Astrocyte (in vitro differentiated cells and primary cell): ENCODE measurements at regions not wholly inside any gene's neighbourhood (a gene's known extent, or its start where the extent isn't known, plus 50 kb on each side); places are given as distances from the start of the nearest gene placed in this dataset.

Experiments
- DNase-seq: peaks from one replicate; pipeline ENCODE4 v3.0.0-alpha.2; 2010; ENCODE audit warnings: low read depth
- FAIRE-seq: peaks from 2 replicates; lab custom pipeline; 2011; peaks lifted over from hg19 to GRCh38; lab: Jason Lieb, UNC
- H2AFZ ChIP-seq: 2 replicates; pipeline ENCODE4 v1.6.0; 2012; ENCODE audit warnings: low read depth, low read length, inconsistent platforms
- H3K27ac ChIP-seq: 2 replicates; pipeline ENCODE4 v1.5.1; 2011; ENCODE audit warnings: low read depth, low read length, inconsistent platforms
- H3K27me3 ChIP-seq: 2 replicates; pipeline ENCODE4 v1.6.0; 2011; ENCODE audit warnings: low read length, inconsistent platforms; ENCODE audit not compliant: insufficient read depth
- H3K36me3 ChIP-seq: 2 replicates; pipeline ENCODE4 v1.5.1; 2011; ENCODE audit warnings: low read length, inconsistent platforms; ENCODE audit not compliant: insufficient read depth
- H3K4me1 ChIP-seq: 2 replicates; pipeline ENCODE4 v1.5.1; 2011; ENCODE audit warnings: low read length, inconsistent platforms; ENCODE audit not compliant: insufficient read depth
- H3K4me2 ChIP-seq: 2 replicates; pipeline ENCODE4 v1.6.0; 2012; ENCODE audit warnings: low read length, inconsistent platforms
- H3K4me3 ChIP-seq: 2 replicates; pipeline ENCODE4 v1.5.1; 2011; ENCODE audit warnings: low read depth, mild to moderate bottlenecking, low read length, inconsistent platforms; ENCODE audit not compliant: insufficient read depth
- H3K79me2 ChIP-seq: 2 replicates; pipeline ENCODE4 v1.6.0; 2012; ENCODE audit warnings: mild to moderate bottlenecking, low read length, inconsistent platforms; ENCODE audit not compliant: insufficient read depth
- H3K9ac ChIP-seq: 2 replicates; pipeline ENCODE4 v1.6.0; 2012; ENCODE audit warnings: mild to moderate bottlenecking, low read length, inconsistent platforms
- H3K9me3 ChIP-seq: 2 replicates; pipeline ENCODE4 v1.5.1; 2012; ENCODE audit warnings: low read depth, mild to moderate bottlenecking, low read length, inconsistent platforms; ENCODE audit not compliant: insufficient read depth
- H4K20me1 ChIP-seq: 2 replicates; pipeline ENCODE4 v1.6.0; 2012; ENCODE audit warnings: low read length, inconsistent platforms; ENCODE audit not compliant: insufficient read depth
- H3K27ac Mint-ChIP-seq: one replicate; pipeline ENCODE4 v1.8.0; 2021; ENCODE audit warnings: mild to moderate bottlenecking, mixed read lengths; ENCODE audit not compliant: unreplicated experiment
- H3K27me3 Mint-ChIP-seq: one replicate; pipeline ENCODE4 v1.8.0; 2021; ENCODE audit warnings: low read depth, mixed read lengths; ENCODE audit not compliant: unreplicated experiment
- H3K36me3 Mint-ChIP-seq: one replicate; pipeline ENCODE4 v1.8.0; 2021; ENCODE audit warnings: low read depth, mixed read lengths; ENCODE audit not compliant: unreplicated experiment
- H3K4me1 Mint-ChIP-seq: one replicate; pipeline ENCODE4 v1.8.0; 2021; ENCODE audit warnings: low read depth, mixed read lengths; ENCODE audit not compliant: unreplicated experiment
- H3K4me3 Mint-ChIP-seq: one replicate; pipeline ENCODE4 v1.8.0; 2021; ENCODE audit warnings: mild to moderate bottlenecking, moderate library complexity, mixed read lengths; ENCODE audit not compliant: unreplicated experiment
- H3K9me3 Mint-ChIP-seq: one replicate; pipeline ENCODE4 v1.8.0; 2021; ENCODE audit warnings: mild to moderate bottlenecking, mixed read lengths; ENCODE audit not compliant: unreplicated experiment
- EZH2 ChIP-seq: IDR thresholded peaks from 2 replicates; pipeline ENCODE4 v1.6.1; 2012; ENCODE audit warnings: mild to moderate bottlenecking, low read length, inconsistent platforms; ENCODE audit not compliant: insufficient read depth
- TF ChIP-seq, protein P1 (sequence below): IDR thresholded peaks from 2 replicates; pipeline ENCODE4 v1.5.1; 2011; ENCODE audit warnings: low read depth, mild to moderate bottlenecking, inconsistent platforms, low read length, moderate library complexity; ENCODE audit not compliant: insufficient read depth

DNA sequence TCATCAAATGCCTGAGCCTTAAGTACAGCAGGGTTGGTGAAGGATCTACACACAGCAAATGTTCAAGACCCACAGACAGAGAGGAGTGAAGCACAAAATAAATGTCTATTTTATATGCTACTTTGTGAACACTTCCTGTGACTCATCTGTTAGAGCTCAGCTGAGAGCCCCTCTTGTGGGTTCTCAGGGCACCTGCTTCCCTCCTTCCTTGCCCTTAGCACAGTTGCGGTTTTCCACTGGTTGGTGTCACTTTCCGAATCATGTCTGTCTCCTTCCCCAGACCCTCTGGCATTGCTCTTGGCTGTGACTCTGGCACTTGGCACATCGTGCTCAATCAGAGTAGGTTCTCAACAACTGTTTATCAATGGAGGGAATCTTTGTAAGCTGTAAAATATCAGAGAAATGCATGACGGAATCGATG lies 128.5 kb upstream of the STC2 start:
- Histone ChIP-seq H3K79me2 (no peaks in the 10 kb centered on the region), H3K27ac (peak overlapping the region; percentile 98), H3K36me3 (no peaks in the 10 kb centered on the region), H3K4me2 (peak overlapping the region; percentile 51), H3K4me3 (no peak overlapping the region), H3K27me3 (no peaks in the 10 kb centered on the region), H4K20me1 (no peaks in the 10 kb centered on the region), H3K9me3 (no peaks in the 10 kb centered on the region), H2AFZ (no peak overlapping the region), H3K4me1 (peaks cover 49% of the 10 kb centered on the region), H3K9ac (peak overlapping the region; percentile 68)
- TF ChIP-seq, protein P1, sequence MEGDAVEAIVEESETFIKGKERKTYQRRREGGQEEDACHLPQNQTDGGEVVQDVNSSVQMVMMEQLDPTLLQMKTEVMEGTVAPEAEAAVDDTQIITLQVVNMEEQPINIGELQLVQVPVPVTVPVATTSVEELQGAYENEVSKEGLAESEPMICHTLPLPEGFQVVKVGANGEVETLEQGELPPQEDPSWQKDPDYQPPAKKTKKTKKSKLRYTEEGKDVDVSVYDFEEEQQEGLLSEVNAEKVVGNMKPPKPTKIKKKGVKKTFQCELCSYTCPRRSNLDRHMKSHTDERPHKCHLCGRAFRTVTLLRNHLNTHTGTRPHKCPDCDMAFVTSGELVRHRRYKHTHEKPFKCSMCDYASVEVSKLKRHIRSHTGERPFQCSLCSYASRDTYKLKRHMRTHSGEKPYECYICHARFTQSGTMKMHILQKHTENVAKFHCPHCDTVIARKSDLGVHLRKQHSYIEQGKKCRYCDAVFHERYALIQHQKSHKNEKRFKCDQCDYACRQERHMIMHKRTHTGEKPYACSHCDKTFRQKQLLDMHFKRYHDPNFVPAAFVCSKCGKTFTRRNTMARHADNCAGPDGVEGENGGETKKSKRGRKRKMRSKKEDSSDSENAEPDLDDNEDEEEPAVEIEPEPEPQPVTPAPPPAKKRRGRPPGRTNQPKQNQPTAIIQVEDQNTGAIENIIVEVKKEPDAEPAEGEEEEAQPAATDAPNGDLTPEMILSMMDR: no peak
- TF ChIP-seq EZH2: no peak
- DNase-seq (peak; percentile 92), FAIRE-seq (peak; percentile 41)
- Mint-ChIP-seq H3K36me3 (no peaks in the 10 kb centered on the region), H3K27me3 (no peaks in the 10 kb centered on the region), H3K9me3 (peaks cover 2% of the 10 kb centered on the region), H3K4me1 (peaks cover 40% of the 10 kb centered on the region), H3K4me3 (no peak overlapping the region), H3K27ac (peak overlapping the region; percentile 100)

DNA sequence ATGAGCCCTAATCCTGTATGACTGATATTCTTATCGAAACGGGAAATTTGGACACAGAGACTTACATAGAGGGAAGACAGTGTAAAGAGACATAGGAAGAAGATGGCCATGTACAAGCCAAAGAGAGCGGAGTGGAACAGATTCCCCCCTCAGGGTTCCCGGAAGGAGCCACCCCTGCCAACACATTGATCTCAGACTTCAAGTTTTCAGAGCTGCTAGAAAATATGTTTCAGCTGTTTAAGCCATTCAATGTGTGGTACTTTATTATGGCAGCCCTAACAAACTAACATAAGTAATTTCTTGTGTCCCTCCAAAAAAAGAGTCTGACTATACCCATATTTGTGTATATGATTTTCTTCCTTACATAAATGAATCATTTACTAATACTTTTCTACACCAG lies 128.0 kb upstream of the STC2 start:
- peaks cover 2% of the 10 kb centered on the region for H3K9me3 Mint-ChIP-seq
- no peaks in the 10 kb centered on the region for H3K36me3 Mint-ChIP-seq
- H2AFZ ChIP-seq: no peak overlapping the region
- FAIRE-seq (no peak), DNase-seq (no peak)
- peak overlapping the region; percentile 68 for H3K9ac ChIP-seq
- H3K27ac ChIP-seq: peak overlapping the region; percentile 98
- peak overlapping the region; percentile 100 for H3K27ac Mint-ChIP-seq
- no peaks in the 10 kb centered on the region for H3K27me3 Mint-ChIP-seq
- H3K9me3 ChIP-seq: no peaks in the 10 kb centered on the region
- peaks cover 49% of the 10 kb centered on the region for H3K4me1 ChIP-seq
- H3K4me1 Mint-ChIP-seq: peaks cover 40% of the 10 kb centered on the region
- H3K27me3 ChIP-seq: no peaks in the 10 kb centered on the region
- H4K20me1 ChIP-seq: no peaks in the 10 kb centered on the region
- TF ChIP-seq, protein P1: no peak
- TF ChIP-seq EZH2: no peak
- H3K4me3 Mint-ChIP-seq: no peak overlapping the region
- H3K4me2 ChIP-seq: peak overlapping the region; percentile 51
- no peak overlapping the region for H3K4me3 ChIP-seq
- H3K36me3 ChIP-seq: no peaks in the 10 kb centered on the region
- H3K79me2 ChIP-seq: no peaks in the 10 kb centered on the region

DNA sequence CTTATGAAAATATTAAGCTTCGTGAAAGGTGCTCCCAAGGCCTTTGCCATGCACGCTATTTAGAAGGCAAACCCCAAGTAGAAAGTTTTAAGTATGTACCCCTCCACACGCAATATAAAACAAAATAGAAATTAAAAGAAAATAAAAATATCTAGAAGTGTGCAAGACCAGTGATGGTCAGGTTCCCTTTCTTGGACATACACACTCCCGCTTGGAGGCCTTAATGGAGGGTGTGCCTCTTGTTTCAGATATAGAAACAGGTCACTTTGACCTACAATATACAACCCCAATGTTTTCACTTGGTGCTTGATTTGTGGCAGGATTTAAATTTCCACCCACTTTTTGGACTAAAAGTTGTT lies 127.4 kb upstream of the STC2 start:
- Mint-ChIP-seq H3K36me3 (no peaks in the 10 kb centered on the region), H3K9me3 (peaks cover 2% of the 10 kb centered on the region), H3K4me3 (peak overlapping the region; percentile 4), H3K4me1 (peaks cover 40% of the 10 kb centered on the region), H3K27me3 (no peaks in the 10 kb centered on the region), H3K27ac (peak overlapping the region; percentile 100)
- no peaks in the 10 kb centered on the region for H3K36me3 ChIP-seq
- H3K4me2 ChIP-seq: no peak overlapping the region
- TF ChIP-seq, protein P1: no peak
- TF ChIP-seq EZH2: no peak
- H2AFZ ChIP-seq: no peak overlapping the region
- no peaks in the 10 kb centered on the region for H3K27me3 ChIP-seq
- DNase-seq: no peak
- no peak overlapping the region for H3K4me3 ChIP-seq
- H3K27ac ChIP-seq: peak overlapping the region; percentile 98
- FAIRE-seq: no peak
- no peaks in the 10 kb centered on the region for H3K9me3 ChIP-seq
- no peaks in the 10 kb centered on the region for H3K79me2 ChIP-seq
- peaks cover 49% of the 10 kb centered on the region for H3K4me1 ChIP-seq
- peak overlapping the region; percentile 68 for H3K9ac ChIP-seq
- H4K20me1 ChIP-seq: no peaks in the 10 kb centered on the region
